H9 (cell line): ENCODE measurements at regions not wholly inside any gene's neighbourhood (a gene's known extent, or its start where the extent isn't known, plus 50 kb on each side); places are given as distances from the start of the nearest gene placed in this dataset.

Experiments
- DNase-seq: peaks from one replicate; pipeline ENCODE4 v3.0.0-alpha.2; 2017
- H2AFZ ChIP-seq: one replicate; pipeline ENCODE4 v1.6.1; 2013; ENCODE audit warnings: mild to moderate bottlenecking, low read length, control low read depth, moderate library complexity
- H2AK5ac ChIP-seq: 2 replicates; pipeline ENCODE4 v1.6.1; 2013; ENCODE audit warnings: low read length, control low read depth, mixed read lengths; ENCODE audit not compliant: insufficient read length
- H2BK120ac ChIP-seq: one replicate; pipeline ENCODE4 v1.6.1; 2013; ENCODE audit warnings: low read depth, mild to moderate bottlenecking, low read length, control low read depth, inconsistent platforms; ENCODE audit not compliant: poor library complexity, severe bottlenecking
- H2BK12ac ChIP-seq: 2 replicates; pipeline ENCODE4 v1.6.1; 2013; ENCODE audit warnings: low read length, control low read depth, mixed read lengths, low read depth; ENCODE audit not compliant: insufficient read length
- H2BK15ac ChIP-seq: 2 replicates; pipeline ENCODE4 v1.6.1; 2013; ENCODE audit warnings: low read depth, low read length, control low read depth
- H2BK20ac ChIP-seq: one replicate; pipeline ENCODE4 v1.6.1; 2013; ENCODE audit warnings: low read depth, mild to moderate bottlenecking, low read length, control low read depth, inconsistent platforms; ENCODE audit not compliant: poor library complexity, severe bottlenecking
- H2BK5ac ChIP-seq: 2 replicates; pipeline ENCODE4 v1.6.1; 2013; ENCODE audit warnings: low read length, control low read depth, mixed read lengths; ENCODE audit not compliant: insufficient read length
- H3K14ac ChIP-seq: 2 replicates; pipeline ENCODE4 v1.6.1; 2013; ENCODE audit warnings: low read length, control low read depth; ENCODE audit not compliant: insufficient read depth
- H3K18ac ChIP-seq: 2 replicates; pipeline ENCODE4 v1.6.1; 2013; ENCODE audit warnings: low read depth, mild to moderate bottlenecking, mixed read lengths, low read length, control low read depth; ENCODE audit not compliant: insufficient read length
- H3K23ac ChIP-seq: 2 replicates; pipeline ENCODE4 v1.6.1; 2013; ENCODE audit warnings: low read length, control low read depth, mixed read lengths, low read depth; ENCODE audit not compliant: insufficient read length
- H3K23me2 ChIP-seq: 2 replicates; pipeline ENCODE4 v1.6.1; 2013; ENCODE audit warnings: low read depth, mild to moderate bottlenecking, mixed read lengths, low read length, control low read depth; ENCODE audit not compliant: insufficient read length, poor library complexity, severe bottlenecking
- H3K27ac ChIP-seq: 2 replicates; pipeline ENCODE4 v1.5.1; 2013; ENCODE audit warnings: low read length, control low read depth, mixed read lengths, low read depth; ENCODE audit not compliant: insufficient read length
- H3K27me3 ChIP-seq: 2 replicates; pipeline ENCODE4 v1.6.1; 2013; ENCODE audit warnings: low read length, control low read depth, inconsistent platforms; ENCODE audit not compliant: insufficient read depth
- H3K4ac ChIP-seq: 2 replicates; pipeline ENCODE4 v1.6.1; 2013; ENCODE audit warnings: low read depth, mild to moderate bottlenecking, control low read depth, inconsistent platforms, low read length, moderate library complexity
- H3K4me1 ChIP-seq: 2 replicates; pipeline ENCODE4 v1.6.1; 2013; ENCODE audit warnings: low read length, control low read depth, inconsistent platforms; ENCODE audit not compliant: insufficient read depth
- H3K4me2 ChIP-seq: 2 replicates; pipeline ENCODE4 v1.6.1; 2013; ENCODE audit warnings: low read length, control low read depth, mixed read lengths; ENCODE audit not compliant: insufficient read length, insufficient read depth
- H3K56ac ChIP-seq: 2 replicates; pipeline ENCODE4 v1.6.1; 2013; ENCODE audit warnings: low read depth, mild to moderate bottlenecking, mixed read lengths, low read length, control low read depth; ENCODE audit not compliant: insufficient read length
- H3K79me1 ChIP-seq: 2 replicates; pipeline ENCODE4 v1.6.1; 2013; ENCODE audit warnings: low read depth, mild to moderate bottlenecking, moderate library complexity, low read length, control low read depth, inconsistent platforms; ENCODE audit not compliant: insufficient read depth, poor library complexity, severe bottlenecking
- H3K79me2 ChIP-seq: 2 replicates; pipeline ENCODE4 v1.6.1; 2013; ENCODE audit warnings: low read length, control low read depth, inconsistent platforms; ENCODE audit not compliant: insufficient read depth
- H3K9ac ChIP-seq: 2 replicates; pipeline ENCODE4 v1.6.1; 2013; ENCODE audit warnings: low read length, control low read depth, mixed read lengths; ENCODE audit not compliant: insufficient read length; ENCODE audit errors: extremely low read depth
- H3K9me3 ChIP-seq: one replicate; pipeline ENCODE4 v1.6.1; 2013; ENCODE audit warnings: low read depth, low read length, inconsistent platforms; ENCODE audit not compliant: control insufficient read depth
- H3T11ph ChIP-seq: one replicate; pipeline ENCODE4 v1.6.1; 2013; ENCODE audit warnings: mild to moderate bottlenecking, low read length, control low read depth, inconsistent platforms
- H4K20me1 ChIP-seq: one replicate; pipeline ENCODE4 v1.6.1; 2013; ENCODE audit not compliant: control insufficient read depth, insufficient read length, insufficient read depth
- H4K5ac ChIP-seq: 2 replicates; pipeline ENCODE4 v1.6.1; 2013; ENCODE audit warnings: low read depth, mild to moderate bottlenecking, mixed read lengths, low read length, control low read depth; ENCODE audit not compliant: insufficient read length
- H4K8ac ChIP-seq: replicated peaks from 2 replicates; pipeline ENCODE4 v1.6.1; 2013; ENCODE audit warnings: low read length, control low read depth, mixed read lengths, low read depth; ENCODE audit not compliant: insufficient read length
- H4K91ac ChIP-seq: 2 replicates; pipeline ENCODE4 v1.6.1; 2013; ENCODE audit warnings: low read depth, mild to moderate bottlenecking, moderate library complexity, mixed read lengths, low read length, control low read depth; ENCODE audit not compliant: insufficient read length
- H3K27ac Mint-ChIP-seq, 3 experiments: 2 replicates in 2 of 3; 3 replicates in 1 of 3; pipeline ENCODE4 v1.8.0; 2020 to 2021; ENCODE audit warnings: mixed read lengths in 3 of 3, mild to moderate bottlenecking in 1 of 3, moderate library complexity in 1 of 3
- H3K27me3 Mint-ChIP-seq: 2 replicates; pipeline ENCODE4 v1.8.0; 2021; ENCODE audit warnings: low read depth, mild to moderate bottlenecking, moderate library complexity, mixed read lengths
- H3K36me3 Mint-ChIP-seq, 3 experiments: 2 replicates in 2 of 3; 3 replicates in 1 of 3; pipeline ENCODE4 v1.8.0; 2020 to 2021; ENCODE audit warnings: low read depth in 3 of 3, mixed read lengths in 3 of 3; ENCODE audit not compliant: insufficient read depth in 1 of 3
- H3K4me1 Mint-ChIP-seq, 2 experiments: 2 replicates each; pipeline ENCODE4 v1.8.0; 2020; ENCODE audit warnings: mixed read lengths in 2 of 2
- H3K4me3 Mint-ChIP-seq, 2 experiments: 2 replicates in 1 of 2; 3 replicates in 1 of 2; pipeline ENCODE4 v1.8.0; 2020 to 2021; ENCODE audit warnings: mild to moderate bottlenecking in 2 of 2, mixed read lengths in 2 of 2, moderate library complexity in 1 of 2
- H3K9me3 Mint-ChIP-seq, 2 experiments: 2 replicates in 1 of 2; 3 replicates in 1 of 2; pipeline ENCODE4 v1.8.0; 2020; ENCODE audit warnings: mild to moderate bottlenecking in 2 of 2, mixed read lengths in 2 of 2, moderate library complexity in 1 of 2
- WGBS: extraction: QIAGEN DNeasy Blood & Tissue Kit; methylation state at CpG from one replicate; pipeline ENCODE4 v1.1.7; 2013; ENCODE audit warnings: missing lambda C conversion rate, low lambda C conversion rate, mixed read lengths; ENCODE audit not compliant: insufficient read length; ENCODE audit errors: extremely low coverage; 5-methylcytosine and 5-hydroxymethylcytosine counted together
- TF ChIP-seq, protein P1 (sequence below): fragments of 200-600 bp; sonication (generic); conservative IDR thresholded peaks from 3 replicates; pipeline ENCODE4 v1.8.0; 2021; ENCODE audit warnings: antibody characterized with exemption, mild to moderate bottlenecking

GRCh38 chr2:15861172-15861822 lies 79.1 kb upstream of the MYCN start:
- Histone ChIP-seq H4K5ac (no peak overlapping the region), H4K91ac (no peak overlapping the region), H3K18ac (no peak overlapping the region), H3K4ac (no peak overlapping the region), H3T11ph (no peak overlapping the region), H4K8ac (no peak overlapping the region), H3K4me1 (no peaks in the 10 kb centered on the region; the same call in 1 of the 2 replicates), H3K27me3 (no peaks in the 10 kb centered on the region), H2BK120ac (no peak overlapping the region), H3K79me1 (no peaks in the 10 kb centered on the region), H3K27ac (no peak overlapping the region), H2AFZ (no peak overlapping the region), H3K9me3 (no peaks in the 10 kb centered on the region), H3K4me2 (no peak overlapping the region), H2BK5ac (no peak overlapping the region), H2BK15ac (no peak overlapping the region), H3K14ac (no peak overlapping the region), H4K20me1 (no peaks in the 10 kb centered on the region), H2BK12ac (no peak overlapping the region), H2BK20ac (no peak overlapping the region), H3K23me2 (no peaks in the 10 kb centered on the region), H2AK5ac (no peak overlapping the region), H3K79me2 (no peaks in the 10 kb centered on the region), H3K23ac (no peak overlapping the region), H3K56ac (no peak overlapping the region), H3K9ac (no peak overlapping the region)
- no peak overlapping the region for H3K27ac Mint-ChIP-seq
- no CpG with 5 or more reads among the region's 6 CpGs for WGBS
- peaks cover 0 to 2% of the 10 kb centered on the region in 2 experiments; a peak in 1 of 4 replicates for H3K4me1 Mint-ChIP-seq
- H3K9me3 Mint-ChIP-seq: no peaks in the 10 kb centered on the region
- no peaks in the 10 kb centered on the region for H3K36me3 Mint-ChIP-seq
- TF ChIP-seq, protein P1, sequence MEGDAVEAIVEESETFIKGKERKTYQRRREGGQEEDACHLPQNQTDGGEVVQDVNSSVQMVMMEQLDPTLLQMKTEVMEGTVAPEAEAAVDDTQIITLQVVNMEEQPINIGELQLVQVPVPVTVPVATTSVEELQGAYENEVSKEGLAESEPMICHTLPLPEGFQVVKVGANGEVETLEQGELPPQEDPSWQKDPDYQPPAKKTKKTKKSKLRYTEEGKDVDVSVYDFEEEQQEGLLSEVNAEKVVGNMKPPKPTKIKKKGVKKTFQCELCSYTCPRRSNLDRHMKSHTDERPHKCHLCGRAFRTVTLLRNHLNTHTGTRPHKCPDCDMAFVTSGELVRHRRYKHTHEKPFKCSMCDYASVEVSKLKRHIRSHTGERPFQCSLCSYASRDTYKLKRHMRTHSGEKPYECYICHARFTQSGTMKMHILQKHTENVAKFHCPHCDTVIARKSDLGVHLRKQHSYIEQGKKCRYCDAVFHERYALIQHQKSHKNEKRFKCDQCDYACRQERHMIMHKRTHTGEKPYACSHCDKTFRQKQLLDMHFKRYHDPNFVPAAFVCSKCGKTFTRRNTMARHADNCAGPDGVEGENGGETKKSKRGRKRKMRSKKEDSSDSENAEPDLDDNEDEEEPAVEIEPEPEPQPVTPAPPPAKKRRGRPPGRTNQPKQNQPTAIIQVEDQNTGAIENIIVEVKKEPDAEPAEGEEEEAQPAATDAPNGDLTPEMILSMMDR: 0 out of 3 replicates have a peak, but pooled peaks have one; percentile 7
- H3K27me3 Mint-ChIP-seq: no peaks in the 10 kb centered on the region
- DNase-seq: no peak
- H3K4me3 Mint-ChIP-seq: no peak overlapping the region
